ENCODE measurements at regions not wholly inside any gene's neighbourhood (a gene's known extent, or its start where the extent isn't known, plus 50 kb on each side); places are given as distances from the start of the nearest gene placed in this dataset.

GRCh38 chr11:119875841-119876600, 147.0 kb upstream of the NECTIN1 start:
- Mint-ChIP-seq H3K4me1 (peaks cover 22% of the 10 kb centered on the region), H3K36me3 (ENCODE audit: low read depth) (no peaks in the 10 kb centered on the region)
- no peak for ATAC-seq

More at GRCh38 chr11:119875841-119876600, 147.0 kb upstream of the NECTIN1 start:
- Histone ChIP-seq H2AFZ (no peak overlapping the region), H3K36me3 (ENCODE audit: insufficient read depth) (no peaks in the 10 kb centered on the region), H3K9me2 (ENCODE audit: insufficient read depth) (no peaks in the 10 kb centered on the region), H3K27ac (ENCODE audit: low read depth) (no peak overlapping the region), H3K4me1 (ENCODE audit: insufficient read depth) (no peaks in the 10 kb centered on the region), H4K20me1 (replicated peaks; ENCODE audit: insufficient read depth) (no peaks in the 10 kb centered on the region), H3F3A (replicated peaks; ENCODE audit: low read depth) (no peaks in the 10 kb centered on the region), H3K27me3 (ENCODE audit: insufficient read depth) (no peaks in the 10 kb centered on the region), H3K4me3 (no peak overlapping the region), H3K79me2 (replicated peaks; ENCODE audit: insufficient read depth) (no peaks in the 10 kb centered on the region), H3K4me2 (no peak overlapping the region)
- Mint-ChIP-seq H3K27ac (no peak overlapping the region), H3K4me3 (no peak overlapping the region), H3K9me3 (no peaks in the 10 kb centered on the region), H3K27me3 (ENCODE audit: insufficient read depth, low read depth, poor library complexity) (peaks cover 2% of the 10 kb centered on the region)
- TF ChIP-seq REST (IDR thresholded peaks at IDR 0.05; ENCODE audit: unreplicated experiment) (no peak), ZNF331 (CRISPR knock-in tag; IDR thresholded peaks at IDR 0.05; ENCODE audit: low read depth) (no peak), CTCF (conservative IDR thresholded peaks at IDR 0.05; ENCODE audit: low read depth in 2 of 2) (no peak)
- no peak for DNase-seq (ENCODE audit: low spot score)
